ENCODE measurements at regions not wholly inside any gene's neighbourhood (a gene's known extent, or its start where the extent isn't known, plus 50 kb on each side); places are given as distances from the start of the nearest gene placed in this dataset.

- H3K36me3 ChIP-seq: no peaks in the 10 kb centered on the region
- H3K4me3 ChIP-seq: no peak overlapping the region
- H3K27ac ChIP-seq: no peak overlapping the region
- TF ChIP-seq POLR2A (IDR thresholded peaks at IDR 0.05) (no peak), POLR2AphosphoS5 (IDR thresholded peaks at IDR 0.05; ENCODE audit: insufficient read depth in 1 of 2, low read depth in 1 of 2) (no peak), CTCF (IDR thresholded peaks at IDR 0.05) (no peak)
- H3K27me3 ChIP-seq: no peaks in the 10 kb centered on the region
- no peaks in the 10 kb centered on the region for H3K9me3 ChIP-seq
- intact Hi-C loops (cut with DNase I): no loop called here
- peaks cover 31% of the 10 kb centered on the region for H3K4me1 ChIP-seq
- DNase-seq (ENCODE audit: extremely low spot score in 2 of 2): no peak
Measured at GRCh38 chr6:132135409-132135808, 184.2 kb upstream of the CCN2 start.

- no peak for DNase-seq (ENCODE audit: extremely low spot score in 2 of 2)
- intact Hi-C loops (cut with DNase I): no loop called here
- Histone ChIP-seq H3K27me3 (no peaks in the 10 kb centered on the region), H3K36me3 (no peaks in the 10 kb centered on the region), H3K9me3 (no peaks in the 10 kb centered on the region), H3K27ac (peak overlapping the region; percentile 6), H3K4me1 (peaks cover 31% of the 10 kb centered on the region), H3K4me3 (no peak overlapping the region)
- TF ChIP-seq POLR2AphosphoS5 (IDR thresholded peaks at IDR 0.05; ENCODE audit: insufficient read depth in 1 of 2, low read depth in 1 of 2): no peak
- TF ChIP-seq POLR2A (IDR thresholded peaks at IDR 0.05): no peak
- no peak for TF ChIP-seq CTCF (IDR thresholded peaks at IDR 0.05)
Measured at GRCh38 chr6:132133736-132134445, 182.7 kb upstream of the CCN2 start.

GRCh38 chr6:132132924-132133639, 181.9 kb upstream of the CCN2 start:
- Histone ChIP-seq H3K4me3 (no peak overlapping the region), H3K27ac (peak overlapping the region; percentile 74)
- intact Hi-C loops (cut with DNase I): no loop called here

GRCh38 chr6:132132422-132132821, 181.2 kb upstream of the CCN2 start:
- no peak for DNase-seq (ENCODE audit: extremely low spot score in 2 of 2)
- intact Hi-C loops (cut with DNase I): no loop called here
- peak overlapping the region; percentile 74 for H3K27ac ChIP-seq
- no peaks in the 10 kb centered on the region for H3K9me3 ChIP-seq
- H3K27me3 ChIP-seq: no peaks in the 10 kb centered on the region
- H3K4me3 ChIP-seq: no peak overlapping the region
- TF ChIP-seq POLR2A (IDR thresholded peaks at IDR 0.05) (no peak), CTCF (IDR thresholded peaks at IDR 0.05) (no peak), POLR2AphosphoS5 (IDR thresholded peaks at IDR 0.05; ENCODE audit: insufficient read depth in 1 of 2, low read depth in 1 of 2) (no peak)
- no peaks in the 10 kb centered on the region for H3K36me3 ChIP-seq
- peaks cover 31% of the 10 kb centered on the region for H3K4me1 ChIP-seq

More at GRCh38 chr6:132132924-132133639, 181.9 kb upstream of the CCN2 start:
- Histone ChIP-seq H3K27me3 (no peaks in the 10 kb centered on the region), H3K9me3 (no peaks in the 10 kb centered on the region), H3K36me3 (no peaks in the 10 kb centered on the region), H3K4me1 (peaks cover 31% of the 10 kb centered on the region)
- DNase-seq (ENCODE audit: extremely low spot score in 2 of 2): no peak
- TF ChIP-seq POLR2A (IDR thresholded peaks at IDR 0.05): no peak
- no peak for TF ChIP-seq POLR2AphosphoS5 (IDR thresholded peaks at IDR 0.05; ENCODE audit: insufficient read depth in 1 of 2, low read depth in 1 of 2)
- no peak for TF ChIP-seq CTCF (IDR thresholded peaks at IDR 0.05)

GRCh38 chr6:132131758-132132157, 180.6 kb upstream of the CCN2 start:
- Histone ChIP-seq H3K4me1 (peaks cover 31% of the 10 kb centered on the region), H3K9me3 (no peaks in the 10 kb centered on the region), H3K4me3 (no peak overlapping the region), H3K27ac (peak overlapping the region; percentile 74), H3K27me3 (no peaks in the 10 kb centered on the region), H3K36me3 (no peaks in the 10 kb centered on the region)
- TF ChIP-seq CTCF (IDR thresholded peaks at IDR 0.05) (no peak), POLR2AphosphoS5 (IDR thresholded peaks at IDR 0.05; ENCODE audit: insufficient read depth in 1 of 2, low read depth in 1 of 2) (no peak), POLR2A (IDR thresholded peaks at IDR 0.05) (no peak)
- intact Hi-C loops (cut with DNase I): no loop called here
- no peak for DNase-seq (ENCODE audit: extremely low spot score in 2 of 2)

Measured in vagina (tissue), 2 donors.